ENCODE measurements at regions not wholly inside any gene's neighbourhood (a gene's known extent, or its start where the extent isn't known, plus 50 kb on each side); places are given as distances from the start of the nearest gene placed in this dataset.
"Not testable (repeated sequence)": the region's sequence is repeated elsewhere in the genome, so short reads cannot be mapped to it uniquely, and the experiment has no call there.

- no peak for FAIRE-seq
Observed at GRCh38 chr4:130025701-130026100, 929.7 kb downstream of the C4orf33 start.

GRCh38 chr4:130026185-130026584, 930.2 kb downstream of the C4orf33 start:
- FAIRE-seq = no peak

- no peak for FAIRE-seq
Observed at GRCh38 chr4:130027973-130028372, 932.0 kb downstream of the C4orf33 start.

- FAIRE-seq = no peak
Observed at GRCh38 chr4:130028552-130028951, 932.6 kb downstream of the C4orf33 start.

GRCh38 chr4:130029442-130029841, 933.5 kb downstream of the C4orf33 start:
- FAIRE-seq = no peak

GRCh38 chr4:130031858-130032257, 935.9 kb downstream of the C4orf33 start:
- no peak for FAIRE-seq

GRCh38 chr4:130033657-130034056, 937.7 kb downstream of the C4orf33 start:
- not testable (repeated sequence) for FAIRE-seq

- no peak for FAIRE-seq
Observed at GRCh38 chr4:130034876-130035275, 938.9 kb downstream of the C4orf33 start.

GRCh38 chr4:130035391-130035790, 939.4 kb downstream of the C4orf33 start:
- FAIRE-seq = no peak

- not testable (repeated sequence) for FAIRE-seq
Observed at GRCh38 chr4:130037866-130038265, 941.9 kb downstream of the C4orf33 start.

- FAIRE-seq = not testable (repeated sequence)
Observed at GRCh38 chr4:130038540-130038939, 942.6 kb downstream of the C4orf33 start.

- no peak for FAIRE-seq
Observed at GRCh38 chr4:130043732-130044160, 947.8 kb downstream of the C4orf33 start.

GRCh38 chr4:130044788-130045531, 949.0 kb downstream of the C4orf33 start:
- no peak for FAIRE-seq

GRCh38 chr4:130053723-130054122, 957.8 kb downstream of the C4orf33 start:
- no peak for FAIRE-seq

GRCh38 chr4:130054908-130055307, 959.0 kb downstream of the C4orf33 start:
- no peak for FAIRE-seq

- FAIRE-seq = no peak
Observed at GRCh38 chr4:130056286-130056685, 960.3 kb downstream of the C4orf33 start.

GRCh38 chr4:130064471-130064870, 968.5 kb downstream of the C4orf33 start:
- no peak for FAIRE-seq

- FAIRE-seq = no peak
Observed at GRCh38 chr4:130067419-130067818, 971.5 kb downstream of the C4orf33 start.

GRCh38 chr4:130068072-130068471, 972.1 kb downstream of the C4orf33 start:
- FAIRE-seq = no peak

GRCh38 chr4:130071746-130072145, 975.8 kb downstream of the C4orf33 start:
- FAIRE-seq = no peak

GRCh38 chr4:130073145-130073790, 977.3 kb downstream of the C4orf33 start:
- no peak for FAIRE-seq

- FAIRE-seq = no peak
Observed at GRCh38 chr4:130074096-130074495, 978.1 kb downstream of the C4orf33 start.

- FAIRE-seq = no peak
Observed at GRCh38 chr4:130077275-130077674, 981.3 kb downstream of the C4orf33 start.

GRCh38 chr4:130079027-130079426, 983.1 kb downstream of the C4orf33 start:
- not testable (repeated sequence) for FAIRE-seq
